Keratinocyte (primary cell): ENCODE measurements at regions not wholly inside any gene's neighbourhood (a gene's known extent, or its start where the extent isn't known, plus 50 kb on each side); places are given as distances from the start of the nearest gene placed in this dataset.

Source experiments
- DNase-seq: peaks from one replicate; pipeline ENCODE4 v3.0.0-alpha.2; 2011; ENCODE audit warnings: low read depth, missing footprints, low spot score
- FAIRE-seq: peaks from 2 replicates; lab custom pipeline; 2011; peaks lifted over from hg19 to GRCh38; lab: Jason Lieb, UNC
- H2AFZ ChIP-seq: 2 replicates; pipeline ENCODE4 v1.6.0; 2012; ENCODE audit warnings: low read length, control low read depth, inconsistent platforms; ENCODE audit not compliant: control insufficient read depth
- H3K27ac ChIP-seq: 2 replicates; pipeline ENCODE4 v1.5.1; 2011; ENCODE audit warnings: low read length; ENCODE audit not compliant: control insufficient read depth, insufficient read depth
- H3K27me3 ChIP-seq: 3 replicates; pipeline ENCODE4 v1.6.0; 2011; ENCODE audit warnings: low read length; ENCODE audit not compliant: control insufficient read depth, insufficient read depth; ENCODE audit errors: extremely low read depth
- H3K36me3 ChIP-seq, 2 experiments: 2 replicates in 1 of 2; 3 replicates in 1 of 2; pipeline ENCODE4 v1.5.1; 2011; ENCODE audit warnings: low read length in 2 of 2, mild to moderate bottlenecking in 1 of 2; ENCODE audit not compliant: control insufficient read depth in 2 of 2, insufficient read depth in 2 of 2; ENCODE audit errors: extremely low read depth in 1 of 2
- H3K4me1 ChIP-seq: 3 replicates; pipeline ENCODE4 v1.5.1; 2011; ENCODE audit warnings: low read length; ENCODE audit not compliant: control insufficient read depth, insufficient read depth; ENCODE audit errors: extremely low read depth
- H3K4me2 ChIP-seq: 3 replicates; pipeline ENCODE4 v1.6.0; 2011; ENCODE audit warnings: low read depth, low read length; ENCODE audit not compliant: control insufficient read depth, insufficient read depth; ENCODE audit errors: extremely low read depth
- H3K4me3 ChIP-seq, 3 experiments: fragments of 200-600 bp in 1 of 3; sonication (generic) in 1 of 3; 2 replicates in 2 of 3; 3 replicates in 1 of 3; pipeline ENCODE4 v1.5.1; 2011 to 2016; ENCODE audit warnings: low read length in 3 of 3, mild to moderate bottlenecking in 3 of 3, control low read depth in 2 of 3, inconsistent platforms in 1 of 3, low read depth in 1 of 3, mixed read lengths in 1 of 3, mixed run types in 1 of 3, moderate library complexity in 1 of 3; ENCODE audit not compliant: control insufficient read depth in 2 of 3, insufficient read depth in 2 of 3; ENCODE audit errors: extremely low read depth in 1 of 3
- H3K79me2 ChIP-seq: 2 replicates; pipeline ENCODE4 v1.6.0; 2012; ENCODE audit warnings: low read length; ENCODE audit not compliant: control insufficient read depth, insufficient read depth
- H3K9ac ChIP-seq: 3 replicates; pipeline ENCODE4 v1.6.0; 2011; ENCODE audit warnings: low read length; ENCODE audit not compliant: control insufficient read depth, insufficient read depth; ENCODE audit errors: extremely low read depth
- H3K9me1 ChIP-seq: 3 replicates; pipeline ENCODE4 v1.6.0; 2011; ENCODE audit warnings: low read length; ENCODE audit not compliant: control insufficient read depth, insufficient read depth; ENCODE audit errors: extremely low read depth
- H3K9me3 ChIP-seq: 2 replicates; pipeline ENCODE4 v1.5.1; 2012; ENCODE audit warnings: low read depth, low read length; ENCODE audit not compliant: control insufficient read depth
- H4K20me1 ChIP-seq: 3 replicates; pipeline ENCODE4 v1.6.0; 2011; ENCODE audit warnings: low read length; ENCODE audit not compliant: control insufficient read depth, insufficient read depth; ENCODE audit errors: extremely low read depth
- EZH2 ChIP-seq: IDR thresholded peaks from one replicate; pipeline ENCODE4 v1.6.1; 2012; ENCODE audit warnings: inconsistent platforms, mild to moderate bottlenecking, low read length, moderate library complexity
- dilution Hi-C: fragments of 300-500 bp; cut with MboI; formaldehyde crosslinking; loops from one replicate; pipeline ENCODE4 v1.7.0; 2020; ENCODE audit warnings: low sequenced_read_pairs; ENCODE audit not compliant: extremely low pct_ligation_motif_present
- TF ChIP-seq, protein P1 (sequence below), 3 experiments: IDR thresholded peaks in 1 of 3; conservative IDR thresholded peaks in 1 of 3; optimal IDR thresholded peaks in 1 of 3; 2 replicates in 2 of 3; 3 replicates in 1 of 3; pipeline versions ENCODE3 to v1.5.1; 2011; ENCODE audit warnings: low read length in 3 of 3, mild to moderate bottlenecking in 3 of 3, moderate library complexity in 2 of 3, control low read depth in 1 of 3, inconsistent platforms in 1 of 3; ENCODE audit not compliant: insufficient read depth in 2 of 3; ENCODE audit errors: extremely low read depth in 1 of 3

DNA sequence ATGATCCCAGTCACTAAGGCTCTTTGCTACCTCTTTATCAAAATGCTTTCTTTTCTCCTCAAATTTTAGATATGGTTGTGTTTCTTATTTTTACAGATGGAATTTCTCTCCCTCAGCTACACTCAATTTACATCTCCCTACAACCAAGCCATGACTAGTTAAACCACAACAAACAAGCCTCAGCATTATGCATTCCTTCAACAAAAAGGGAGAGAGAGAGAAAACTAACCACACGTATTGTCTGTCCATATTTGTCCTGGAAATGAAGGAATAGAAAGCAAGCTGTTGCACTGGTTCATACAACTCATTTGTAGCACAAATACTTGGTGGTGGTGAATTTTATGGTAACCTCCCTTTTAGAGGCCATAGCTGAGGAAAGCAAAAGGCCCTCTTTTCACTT is 286.4 kb downstream of the AHR start:
- Histone ChIP-seq H3K4me3 (no peak overlapping the region), H3K9me3 (no peaks in the 10 kb centered on the region), H3K79me2 (no peaks in the 10 kb centered on the region), H3K4me2 (peak overlapping the region; percentile 1), H3K9me1 (no peaks in the 10 kb centered on the region), H3K27me3 (no peaks in the 10 kb centered on the region), H3K27ac (no peak overlapping the region), H3K9ac (no peak overlapping the region), H2AFZ (no peak overlapping the region), H4K20me1 (no peaks in the 10 kb centered on the region), H3K36me3 (no peaks in the 10 kb centered on the region), H3K4me1 (peaks cover 24% of the 10 kb centered on the region)
- FAIRE-seq (peak; percentile 81), DNase-seq (no peak)
- dilution Hi-C loops, result no loop called here
- no peak for TF ChIP-seq EZH2
- TF ChIP-seq, protein P1, sequence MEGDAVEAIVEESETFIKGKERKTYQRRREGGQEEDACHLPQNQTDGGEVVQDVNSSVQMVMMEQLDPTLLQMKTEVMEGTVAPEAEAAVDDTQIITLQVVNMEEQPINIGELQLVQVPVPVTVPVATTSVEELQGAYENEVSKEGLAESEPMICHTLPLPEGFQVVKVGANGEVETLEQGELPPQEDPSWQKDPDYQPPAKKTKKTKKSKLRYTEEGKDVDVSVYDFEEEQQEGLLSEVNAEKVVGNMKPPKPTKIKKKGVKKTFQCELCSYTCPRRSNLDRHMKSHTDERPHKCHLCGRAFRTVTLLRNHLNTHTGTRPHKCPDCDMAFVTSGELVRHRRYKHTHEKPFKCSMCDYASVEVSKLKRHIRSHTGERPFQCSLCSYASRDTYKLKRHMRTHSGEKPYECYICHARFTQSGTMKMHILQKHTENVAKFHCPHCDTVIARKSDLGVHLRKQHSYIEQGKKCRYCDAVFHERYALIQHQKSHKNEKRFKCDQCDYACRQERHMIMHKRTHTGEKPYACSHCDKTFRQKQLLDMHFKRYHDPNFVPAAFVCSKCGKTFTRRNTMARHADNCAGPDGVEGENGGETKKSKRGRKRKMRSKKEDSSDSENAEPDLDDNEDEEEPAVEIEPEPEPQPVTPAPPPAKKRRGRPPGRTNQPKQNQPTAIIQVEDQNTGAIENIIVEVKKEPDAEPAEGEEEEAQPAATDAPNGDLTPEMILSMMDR (optimal IDR thresholded peaks at IDR 0.05 in 1 of 3, IDR thresholded peaks at IDR 0.05 in 1 of 3, conservative IDR thresholded peaks at IDR 0.05 in 1 of 3; ENCODE audit: extremely low read depth in 1 of 3, insufficient read depth in 2 of 3, low read length in 3 of 3), result no peak

DNA sequence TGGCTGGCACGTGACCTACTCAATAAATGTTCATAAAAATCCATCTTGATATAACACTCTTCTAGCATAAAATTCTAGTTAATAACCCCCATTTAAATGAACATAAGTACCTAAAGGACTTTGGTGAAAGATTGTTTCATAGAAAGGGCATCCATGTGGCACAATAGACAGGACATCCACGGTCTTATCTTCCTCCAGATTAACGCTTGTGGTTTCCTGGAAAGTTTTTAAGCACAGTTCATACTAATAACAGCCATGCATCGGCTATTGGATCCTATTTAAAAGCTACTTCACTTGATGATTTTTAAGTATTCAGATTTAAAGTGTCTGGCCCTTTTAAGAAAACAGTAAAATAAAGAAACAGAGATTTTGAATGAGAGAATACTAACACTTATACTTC is 288.3 kb downstream of the AHR start:
- no peaks in the 10 kb centered on the region for H4K20me1 ChIP-seq
- no peak overlapping the region for H3K4me3 ChIP-seq
- no peak overlapping the region for H3K9ac ChIP-seq
- H3K79me2 ChIP-seq, result no peaks in the 10 kb centered on the region
- DNase-seq (no peak), FAIRE-seq (peak; percentile 34)
- peaks cover 18% of the 10 kb centered on the region for H3K4me1 ChIP-seq
- dilution Hi-C loops, result no loop called here
- H2AFZ ChIP-seq, result no peak overlapping the region
- H3K27ac ChIP-seq, result no peak overlapping the region
- no peaks in the 10 kb centered on the region for H3K36me3 ChIP-seq
- H3K27me3 ChIP-seq, result no peaks in the 10 kb centered on the region
- TF ChIP-seq EZH2, result no peak
- TF ChIP-seq, protein P1 (optimal IDR thresholded peaks at IDR 0.05 in 1 of 3, IDR thresholded peaks at IDR 0.05 in 1 of 3, conservative IDR thresholded peaks at IDR 0.05 in 1 of 3; ENCODE audit: extremely low read depth in 1 of 3, insufficient read depth in 2 of 3, low read length in 3 of 3), result no peak
- no peaks in the 10 kb centered on the region for H3K9me1 ChIP-seq
- H3K9me3 ChIP-seq, result no peaks in the 10 kb centered on the region
- no peak overlapping the region for H3K4me2 ChIP-seq
